Fibroblast of lung (primary cell): ENCODE measurements at regions not wholly inside any gene's neighbourhood (a gene's known extent, or its start where the extent isn't known, plus 50 kb on each side); places are given as distances from the start of the nearest gene placed in this dataset.

Experiments used
- EZH2 ChIP-seq: IDR thresholded peaks from 2 replicates; pipeline ENCODE4 v1.5.1; 2012; ENCODE audit warnings: low read length, control low read depth, mild to moderate bottlenecking; ENCODE audit errors: missing control alignments
- TF ChIP-seq, protein P1 (sequence below), 2 donors: IDR thresholded peaks in 1 of 2; conservative IDR thresholded peaks in 1 of 2; 1 replicate in 1 of 2; 2 replicates in 1 of 2; pipeline ENCODE4 v1.5.1; 2011 to 2012; ENCODE audit warnings: low read length in 2 of 2, control low read depth in 1 of 2, inconsistent platforms in 1 of 2, low read depth in 1 of 2, mild to moderate bottlenecking in 1 of 2

DNA sequence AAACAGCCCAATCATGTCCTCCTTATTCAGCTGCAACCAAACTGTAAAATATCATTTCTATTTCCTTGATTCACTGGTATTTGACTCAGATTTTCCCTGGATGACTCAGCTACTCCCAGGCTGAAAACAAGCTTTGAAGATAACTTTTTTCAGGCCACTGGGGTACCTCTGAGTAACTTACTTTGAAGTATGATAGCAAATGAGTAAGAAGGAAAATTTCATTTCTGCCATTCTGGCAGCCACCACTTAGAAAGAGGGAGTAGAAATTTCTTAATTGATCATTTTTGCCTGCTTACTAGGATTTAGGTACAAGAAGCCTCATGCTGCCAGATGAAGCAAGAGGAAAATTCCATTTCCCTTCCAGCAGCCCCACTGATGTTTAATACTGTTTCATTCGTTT lies 247.4 kb downstream of the PRELID2 start:
- TF ChIP-seq, protein P1, sequence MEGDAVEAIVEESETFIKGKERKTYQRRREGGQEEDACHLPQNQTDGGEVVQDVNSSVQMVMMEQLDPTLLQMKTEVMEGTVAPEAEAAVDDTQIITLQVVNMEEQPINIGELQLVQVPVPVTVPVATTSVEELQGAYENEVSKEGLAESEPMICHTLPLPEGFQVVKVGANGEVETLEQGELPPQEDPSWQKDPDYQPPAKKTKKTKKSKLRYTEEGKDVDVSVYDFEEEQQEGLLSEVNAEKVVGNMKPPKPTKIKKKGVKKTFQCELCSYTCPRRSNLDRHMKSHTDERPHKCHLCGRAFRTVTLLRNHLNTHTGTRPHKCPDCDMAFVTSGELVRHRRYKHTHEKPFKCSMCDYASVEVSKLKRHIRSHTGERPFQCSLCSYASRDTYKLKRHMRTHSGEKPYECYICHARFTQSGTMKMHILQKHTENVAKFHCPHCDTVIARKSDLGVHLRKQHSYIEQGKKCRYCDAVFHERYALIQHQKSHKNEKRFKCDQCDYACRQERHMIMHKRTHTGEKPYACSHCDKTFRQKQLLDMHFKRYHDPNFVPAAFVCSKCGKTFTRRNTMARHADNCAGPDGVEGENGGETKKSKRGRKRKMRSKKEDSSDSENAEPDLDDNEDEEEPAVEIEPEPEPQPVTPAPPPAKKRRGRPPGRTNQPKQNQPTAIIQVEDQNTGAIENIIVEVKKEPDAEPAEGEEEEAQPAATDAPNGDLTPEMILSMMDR (conservative IDR thresholded peaks at IDR 0.05 in 1 of 2, IDR thresholded peaks at IDR 0.05 in 1 of 2; ENCODE audit: low read depth in 1 of 2, low read length in 2 of 2), result no peak
- no peak for TF ChIP-seq EZH2
